OCI-LY7 (cell line): ENCODE measurements at regions not wholly inside any gene's neighbourhood (a gene's known extent, or its start where the extent isn't known, plus 50 kb on each side); places are given as distances from the start of the nearest gene placed in this dataset.

Experiments
- BruUV-seq: library from RNA; stranded (reverse); fragments of 400-500 nt; replicated peaks from 2 replicates; lab custom pipeline; 2021; lab: Mats Ljungman, UMichigan
- CTCF ChIA-PET: fragments of 300-600 bp; sonication (Branson Sonifier 250); formaldehyde crosslinking; loops from one replicate; lab custom pipeline; 2022; ENCODE audit warnings: antibody characterized with exemption; ENCODE audit not compliant: unreplicated experiment; lab: Charles Lee
- POLR2A ChIA-PET: fragments of 300-600 bp; sonication (Branson Sonifier 250); formaldehyde crosslinking; loops from one replicate; lab custom pipeline; 2022; ENCODE audit warnings: antibody characterized with exemption; lab: Charles Lee
- DNase-seq: peaks from one replicate; pipeline ENCODE4 v3.0.0-alpha.2; 2015; ENCODE audit warnings: low spot score
- H2AFZ ChIP-seq: fragments of 200-600 bp; sonication (generic), shearing (Covaris generic); 2 replicates; pipeline ENCODE4 v1.6.1; 2014; ENCODE audit warnings: mild to moderate bottlenecking, antibody characterized with exemption, low read length, moderate library complexity
- H3K27ac ChIP-seq: fragments of 200-600 bp; sonication (generic); 2 replicates; pipeline ENCODE4 v1.5.1; 2014; ENCODE audit warnings: mixed run types, low read depth, mild to moderate bottlenecking, moderate library complexity, low read length, inconsistent platforms; ENCODE audit not compliant: poor library complexity, severe bottlenecking
- H3K36me3 ChIP-seq: fragments of 200-600 bp; sonication (generic); 2 replicates; pipeline ENCODE4 v1.6.1; 2014; ENCODE audit warnings: mild to moderate bottlenecking, antibody characterized with exemption, low read length, moderate library complexity, mixed read lengths; ENCODE audit not compliant: insufficient read depth
- H3K4me1 ChIP-seq: fragments of 200-600 bp; sonication (generic); 2 replicates; pipeline ENCODE4 v1.5.1; 2014; ENCODE audit warnings: mild to moderate bottlenecking, low read length; ENCODE audit not compliant: insufficient read depth, poor library complexity, severe bottlenecking
- H3K4me2 ChIP-seq: fragments of 200-600 bp; sonication (generic); 2 replicates; pipeline ENCODE4 v1.6.1; 2014; ENCODE audit warnings: mild to moderate bottlenecking, low read length
- H3K4me3 ChIP-seq: fragments of 200-600 bp; sonication (generic); 2 replicates; pipeline ENCODE4 v1.5.1; 2014; ENCODE audit warnings: mild to moderate bottlenecking, low read depth, low read length; ENCODE audit not compliant: poor library complexity, severe bottlenecking
- H3K79me2 ChIP-seq: fragments of 200-600 bp; sonication (generic); 2 replicates; pipeline ENCODE4 v1.6.1; 2016; ENCODE audit warnings: low read depth, mild to moderate bottlenecking, low read length, moderate library complexity, mixed read lengths; ENCODE audit not compliant: insufficient read depth
- H3K9me2 ChIP-seq: fragments of 200-600 bp; sonication (generic); 2 replicates; pipeline ENCODE4 v1.6.1; 2016; ENCODE audit warnings: mild to moderate bottlenecking, low read length, mixed read lengths; ENCODE audit not compliant: insufficient read depth
- H3K9me3 ChIP-seq: fragments of 200-600 bp; sonication (generic); 2 replicates; pipeline ENCODE4 v1.6.1; 2014; ENCODE audit warnings: mild to moderate bottlenecking, mixed run types, low read length, mixed read lengths
- H4K20me1 ChIP-seq: fragments of 200-600 bp; sonication (generic); 2 replicates; pipeline ENCODE4 v1.6.1; 2014; ENCODE audit warnings: mild to moderate bottlenecking, antibody characterized with exemption, low read length, moderate library complexity, mixed read lengths; ENCODE audit not compliant: insufficient read depth
- EZH2phosphoT487 ChIP-seq: fragments of 200-600 bp; sonication (generic); IDR thresholded peaks from 2 replicates; pipeline ENCODE4 v1.6.1; 2018; ENCODE audit warnings: low read depth, borderline replicate concordance, mild to moderate bottlenecking, mixed run types, antibody characterized with exemption, low read length, moderate library complexity, mixed read lengths
- intact Hi-C: fragments of 100-400 bp; cut with micrococcal nuclease; formaldehyde crosslinking; loops from one replicate; pipeline ENCODE4 v1.10.0; 2022; ENCODE audit not compliant: unreplicated experiment
- TF ChIP-seq, protein P1 (sequence below): fragments of 200-600 bp; sonication (generic); conservative IDR thresholded peaks from 2 replicates; pipeline ENCODE4 v1.5.1; 2014; ENCODE audit warnings: mild to moderate bottlenecking, antibody characterized with exemption, low read length, moderate library complexity, mixed read lengths

GRCh38 chr11:44371706-44372105 lies 61.8 kb upstream of the ALX4 start:
- no TSS peak for BruUV-seq
- no peaks in the 10 kb centered on the region for H4K20me1 ChIP-seq
- intact Hi-C loops: no loop called here
- no peak overlapping the region for H3K4me2 ChIP-seq
- no peaks in the 10 kb centered on the region for H3K79me2 ChIP-seq
- TF ChIP-seq EZH2phosphoT487: no peak
- TF ChIP-seq, protein P1, sequence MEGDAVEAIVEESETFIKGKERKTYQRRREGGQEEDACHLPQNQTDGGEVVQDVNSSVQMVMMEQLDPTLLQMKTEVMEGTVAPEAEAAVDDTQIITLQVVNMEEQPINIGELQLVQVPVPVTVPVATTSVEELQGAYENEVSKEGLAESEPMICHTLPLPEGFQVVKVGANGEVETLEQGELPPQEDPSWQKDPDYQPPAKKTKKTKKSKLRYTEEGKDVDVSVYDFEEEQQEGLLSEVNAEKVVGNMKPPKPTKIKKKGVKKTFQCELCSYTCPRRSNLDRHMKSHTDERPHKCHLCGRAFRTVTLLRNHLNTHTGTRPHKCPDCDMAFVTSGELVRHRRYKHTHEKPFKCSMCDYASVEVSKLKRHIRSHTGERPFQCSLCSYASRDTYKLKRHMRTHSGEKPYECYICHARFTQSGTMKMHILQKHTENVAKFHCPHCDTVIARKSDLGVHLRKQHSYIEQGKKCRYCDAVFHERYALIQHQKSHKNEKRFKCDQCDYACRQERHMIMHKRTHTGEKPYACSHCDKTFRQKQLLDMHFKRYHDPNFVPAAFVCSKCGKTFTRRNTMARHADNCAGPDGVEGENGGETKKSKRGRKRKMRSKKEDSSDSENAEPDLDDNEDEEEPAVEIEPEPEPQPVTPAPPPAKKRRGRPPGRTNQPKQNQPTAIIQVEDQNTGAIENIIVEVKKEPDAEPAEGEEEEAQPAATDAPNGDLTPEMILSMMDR: no peak
- no peaks in the 10 kb centered on the region for H3K9me3 ChIP-seq
- H3K9me2 ChIP-seq: no peaks in the 10 kb centered on the region
- no peak overlapping the region for H3K4me3 ChIP-seq
- DNase-seq: no peak
- no peak overlapping the region for H3K27ac ChIP-seq
- H3K4me1 ChIP-seq: no peaks in the 10 kb centered on the region
- no peaks in the 10 kb centered on the region for H3K36me3 ChIP-seq
- no peak overlapping the region for H2AFZ ChIP-seq
- ChIA-PET POLR2A (no interaction called here), CTCF (no interaction called here)

DNA sequence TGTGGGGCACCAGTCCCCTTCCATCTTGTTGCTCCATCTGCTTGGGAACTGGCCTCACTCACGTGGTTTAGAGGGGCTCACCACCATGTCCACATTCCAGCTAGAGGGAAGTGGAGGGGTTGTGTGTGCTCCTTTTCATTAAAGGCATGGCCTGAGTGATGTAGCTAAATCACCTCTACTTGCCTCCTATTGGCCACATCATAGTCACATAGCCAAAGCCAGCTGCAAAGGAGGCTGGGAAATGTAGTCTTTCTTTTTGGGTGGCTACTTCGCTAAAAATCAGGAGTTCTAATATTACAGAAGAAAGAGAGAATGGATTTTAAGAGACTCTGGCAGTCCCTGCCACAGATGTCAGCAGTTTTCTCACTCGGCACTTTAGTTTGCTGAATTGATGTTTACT lies 63.0 kb upstream of the ALX4 start:
- no peaks in the 10 kb centered on the region for H3K9me3 ChIP-seq
- no peak overlapping the region for H3K27ac ChIP-seq
- no peaks in the 10 kb centered on the region for H3K36me3 ChIP-seq
- no TSS peak for BruUV-seq
- no peaks in the 10 kb centered on the region for H3K4me1 ChIP-seq
- H4K20me1 ChIP-seq: no peaks in the 10 kb centered on the region
- ChIA-PET POLR2A (no interaction called here), CTCF (no interaction called here)
- no peak overlapping the region for H2AFZ ChIP-seq
- TF ChIP-seq, protein P1: no peak
- TF ChIP-seq EZH2phosphoT487: no peak
- H3K4me2 ChIP-seq: no peak overlapping the region
- intact Hi-C loops: no loop called here
- no peak for DNase-seq
- H3K9me2 ChIP-seq: no peaks in the 10 kb centered on the region
- no peaks in the 10 kb centered on the region for H3K79me2 ChIP-seq
- H3K4me3 ChIP-seq: no peak overlapping the region

DNA sequence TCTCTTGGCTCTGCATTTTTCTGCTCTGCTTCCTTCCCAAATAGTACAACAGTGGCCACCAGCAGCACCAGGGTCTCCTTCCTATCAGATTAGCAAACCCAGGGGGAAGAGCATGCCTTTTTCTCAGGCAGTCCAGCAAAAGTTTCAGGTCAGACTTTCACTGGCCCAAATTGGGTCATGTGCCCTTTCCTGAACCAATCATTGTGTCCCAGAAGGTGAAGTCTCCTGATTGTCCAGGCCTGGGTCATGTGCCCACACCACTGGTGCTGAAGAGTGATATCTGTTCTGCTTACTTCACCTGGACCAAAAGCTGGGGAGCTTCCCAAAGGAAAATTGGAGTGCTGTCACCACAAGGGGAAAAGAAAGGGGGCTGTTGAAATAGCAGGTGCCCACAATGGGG lies 64.1 kb upstream of the ALX4 start:
- intact Hi-C loops: no loop called here
- Histone ChIP-seq H3K4me3 (no peak overlapping the region), H3K79me2 (no peaks in the 10 kb centered on the region), H3K4me2 (no peak overlapping the region), H3K9me2 (no peaks in the 10 kb centered on the region), H4K20me1 (no peaks in the 10 kb centered on the region), H3K4me1 (no peaks in the 10 kb centered on the region), H3K27ac (no peak overlapping the region), H3K9me3 (no peaks in the 10 kb centered on the region), H2AFZ (no peak overlapping the region), H3K36me3 (no peaks in the 10 kb centered on the region)
- TF ChIP-seq, protein P1: no peak
- no peak for TF ChIP-seq EZH2phosphoT487
- DNase-seq: no peak
- CTCF ChIA-PET: no interaction called here
- no TSS peak for BruUV-seq
- POLR2A ChIA-PET: interaction anchor here (0.6 kb wide), 1 partner anchor 14 kb away, joined by 3 read pairs; no protein-coding TSS in a partner anchor
